ENCODE measurements at regions not wholly inside any gene's neighbourhood (a gene's known extent, or its start where the extent isn't known, plus 50 kb on each side); places are given as distances from the start of the nearest gene placed in this dataset.

- no peaks in the 10 kb centered on the region for H3K4me1 ChIP-seq
- no peak overlapping the region for H3K27ac ChIP-seq
- peaks cover 0 to 11% of the 10 kb centered on the region in 2 donors for H3K9me3 ChIP-seq
- intact Hi-C loops (cut with DNase I) = no loop called here
- no peaks in the 10 kb centered on the region for H3K27me3 ChIP-seq
- no peaks in the 10 kb centered on the region for H3K36me3 ChIP-seq
- TF ChIP-seq, protein P1, sequence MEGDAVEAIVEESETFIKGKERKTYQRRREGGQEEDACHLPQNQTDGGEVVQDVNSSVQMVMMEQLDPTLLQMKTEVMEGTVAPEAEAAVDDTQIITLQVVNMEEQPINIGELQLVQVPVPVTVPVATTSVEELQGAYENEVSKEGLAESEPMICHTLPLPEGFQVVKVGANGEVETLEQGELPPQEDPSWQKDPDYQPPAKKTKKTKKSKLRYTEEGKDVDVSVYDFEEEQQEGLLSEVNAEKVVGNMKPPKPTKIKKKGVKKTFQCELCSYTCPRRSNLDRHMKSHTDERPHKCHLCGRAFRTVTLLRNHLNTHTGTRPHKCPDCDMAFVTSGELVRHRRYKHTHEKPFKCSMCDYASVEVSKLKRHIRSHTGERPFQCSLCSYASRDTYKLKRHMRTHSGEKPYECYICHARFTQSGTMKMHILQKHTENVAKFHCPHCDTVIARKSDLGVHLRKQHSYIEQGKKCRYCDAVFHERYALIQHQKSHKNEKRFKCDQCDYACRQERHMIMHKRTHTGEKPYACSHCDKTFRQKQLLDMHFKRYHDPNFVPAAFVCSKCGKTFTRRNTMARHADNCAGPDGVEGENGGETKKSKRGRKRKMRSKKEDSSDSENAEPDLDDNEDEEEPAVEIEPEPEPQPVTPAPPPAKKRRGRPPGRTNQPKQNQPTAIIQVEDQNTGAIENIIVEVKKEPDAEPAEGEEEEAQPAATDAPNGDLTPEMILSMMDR (IDR thresholded peaks at IDR 0.05) = no peak
- no peak for DNase-seq
- ATAC-seq = no peak
- H3K4me3 ChIP-seq = no peak overlapping the region
Observed at GRCh38 chr14:94853920-94854319, 84.0 kb upstream of the GSC start.

- Histone ChIP-seq H3K27ac (no peak overlapping the region), H3K4me3 (no peak overlapping the region), H3K9me3 (peaks cover 0 to 11% of the 10 kb centered on the region in 2 donors), H3K4me1 (no peaks in the 10 kb centered on the region), H3K27me3 (peaks cover 0 to 5% of the 10 kb centered on the region in 2 donors), H3K36me3 (no peaks in the 10 kb centered on the region)
- intact Hi-C loops (cut with DNase I) = no loop called here
- ATAC-seq (no peak), DNase-seq (peak in 1 of 4 donors; percentile 8)
- TF ChIP-seq, protein P1 (IDR thresholded peaks at IDR 0.05) = no peak
Observed at GRCh38 chr14:94850309-94851211, 80.6 kb upstream of the GSC start.

GRCh38 chr14:94844593-94845152 is 74.8 kb upstream of the GSC start:
- TF ChIP-seq, protein P1 (IDR thresholded peaks at IDR 0.05) = no peak
- ATAC-seq (no peak), DNase-seq (no peak)
- no peaks in the 10 kb centered on the region for H3K9me3 ChIP-seq
- H3K27me3 ChIP-seq = peaks cover 0 to 5% of the 10 kb centered on the region in 2 donors
- H3K4me1 ChIP-seq = no peaks in the 10 kb centered on the region
- H3K4me3 ChIP-seq = no peak overlapping the region
- no peaks in the 10 kb centered on the region for H3K36me3 ChIP-seq
- intact Hi-C loops (cut with DNase I) = no loop called here
- no peak overlapping the region for H3K27ac ChIP-seq

DNA sequence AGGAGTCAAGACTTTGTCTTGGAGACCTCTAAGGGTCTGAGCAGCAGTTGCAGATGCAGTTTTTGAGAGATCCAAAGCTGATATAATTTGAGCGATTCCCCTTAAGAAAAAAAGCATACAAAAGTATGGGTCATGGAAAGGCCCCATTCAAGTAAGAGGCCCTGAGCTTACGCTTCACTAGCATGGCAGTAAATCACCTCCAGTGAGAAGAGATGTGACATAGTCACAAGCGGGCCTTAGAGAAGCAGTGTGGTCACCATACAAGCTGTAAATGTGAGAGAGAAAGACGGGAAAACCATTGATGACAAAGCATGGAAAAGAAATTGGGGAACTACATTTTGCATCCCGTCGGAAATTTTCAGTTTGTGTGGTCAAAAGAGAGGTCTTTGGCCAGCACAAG is 70.6 kb upstream of the GSC start:
- ATAC-seq (no peak), DNase-seq (no peak)
- TF ChIP-seq, protein P1 (IDR thresholded peaks at IDR 0.05) = no peak
- no peaks in the 10 kb centered on the region for H3K36me3 ChIP-seq
- intact Hi-C loops (cut with DNase I) = no loop called here
- no peak overlapping the region for H3K27ac ChIP-seq
- no peaks in the 10 kb centered on the region for H3K27me3 ChIP-seq
- H3K9me3 ChIP-seq = no peaks in the 10 kb centered on the region
- H3K4me3 ChIP-seq = no peak overlapping the region
- no peaks in the 10 kb centered on the region for H3K4me1 ChIP-seq

GRCh38 chr14:94839348-94839747 is 69.4 kb upstream of the GSC start:
- Histone ChIP-seq H3K4me3 (no peak overlapping the region), H3K4me1 (no peaks in the 10 kb centered on the region), H3K27me3 (no peaks in the 10 kb centered on the region), H3K27ac (no peak overlapping the region), H3K36me3 (no peaks in the 10 kb centered on the region), H3K9me3 (no peaks in the 10 kb centered on the region)
- TF ChIP-seq, protein P1 (IDR thresholded peaks at IDR 0.05) = no peak
- DNase-seq (no peak), ATAC-seq (no peak)
- intact Hi-C loops (cut with DNase I) = no loop called here

Data from left lung (tissue), 4 donors.